Lung (tissue), 11 donors: ENCODE measurements at regions not wholly inside any gene's neighbourhood (a gene's known extent, or its start where the extent isn't known, plus 50 kb on each side); places are given as distances from the start of the nearest gene placed in this dataset.

Source experiments
- ATAC-seq: fragments of 200-7000 bp; cut with Tn5 transposase; one replicate; pipeline ENCODE4 v1.9.1; 2020; ENCODE audit warnings: moderate number of reproducible peaks; ENCODE audit not compliant: insufficient read depth, low FRiP score
- DNase-seq, 3 donors: peaks; one replicate each; pipeline ENCODE4 v3.0.0-alpha.2; 2013 to 2017
- H3K27ac ChIP-seq, 2 donors: one replicate each; pipeline ENCODE4 v1.5.1; 2013; ENCODE audit warnings: mild to moderate bottlenecking in 2 of 2, moderate library complexity in 2 of 2, control low read depth in 1 of 2, inconsistent platforms in 1 of 2, low read depth in 1 of 2, low read length in 1 of 2
- H3K27me3 ChIP-seq, 3 donors: one replicate each; pipeline ENCODE4 v1.5.1; 2013; ENCODE audit warnings: low read length in 2 of 3; ENCODE audit not compliant: control insufficient read depth in 3 of 3, insufficient read depth in 3 of 3
- H3K36me3 ChIP-seq, 4 donors: one replicate each; pipeline ENCODE4 v1.5.1; 2013; ENCODE audit warnings: low read length in 4 of 4, mild to moderate bottlenecking in 1 of 4, moderate library complexity in 1 of 4; ENCODE audit not compliant: control insufficient read depth in 4 of 4, insufficient read depth in 4 of 4
- H3K4me1 ChIP-seq, 5 donors: one replicate each; pipeline ENCODE4 v1.5.1; 2013; ENCODE audit warnings: low read length in 5 of 5, mild to moderate bottlenecking in 2 of 5, moderate library complexity in 1 of 5; ENCODE audit not compliant: control insufficient read depth in 5 of 5, insufficient read depth in 5 of 5
- H3K4me3 ChIP-seq: one replicate; pipeline ENCODE4 v1.5.1; 2013; ENCODE audit warnings: mild to moderate bottlenecking, control low read depth, moderate library complexity
- H3K9ac ChIP-seq, 2 donors: one replicate each; pipeline ENCODE4 v1.5.1; 2013; ENCODE audit warnings: low read length in 2 of 2, control low read depth in 1 of 2; ENCODE audit not compliant: insufficient read depth in 1 of 2
- H3K9me3 ChIP-seq, 4 donors: one replicate each; pipeline ENCODE4 v1.5.1; 2013; ENCODE audit warnings: low read length in 3 of 4, mild to moderate bottlenecking in 1 of 4, moderate library complexity in 1 of 4; ENCODE audit not compliant: control insufficient read depth in 4 of 4, insufficient read depth in 3 of 4
- CTCF ChIP-seq: IDR thresholded peaks from 2 replicates; pipeline ENCODE4 v1.5.1; 2012; ENCODE audit warnings: mild to moderate bottlenecking; ENCODE audit errors: control extremely low read depth, extremely low read depth
- WGBS, 2 donors: extraction: QIAGEN DNeasy Blood & Tissue Kit; methylation state at CpG; one replicate each; pipeline ENCODE4 v1.1.7; 2013; 5-methylcytosine and 5-hydroxymethylcytosine counted together
- donor health status: control.
- donor health status: control.
- donor health status: Bipolar disorder and iron deficiency.
- donor health status: healthy.
- donor health status: DM: yes; HTN: yes; CAD: no.

GRCh38 chr7:89514970-89515369 lies 639.3 kb upstream of the STEAP1 start:
- Histone ChIP-seq H3K9me3 (no peaks in the 10 kb centered on the region), H3K27me3 (no peaks in the 10 kb centered on the region), H3K4me3 (no peak overlapping the region), H3K36me3 (no peaks in the 10 kb centered on the region), H3K4me1 (no peaks in the 10 kb centered on the region), H3K27ac (no peak overlapping the region), H3K9ac (no peak overlapping the region)
- TF ChIP-seq CTCF: no peak
- ATAC-seq (no peak), DNase-seq (no peak)
- WGBS, 2 donors: 43 to 59% methylated on average over 3 of the region's 3 CpGs

GRCh38 chr7:89517815-89518214 lies 636.5 kb upstream of the STEAP1 start:
- Histone ChIP-seq H3K27me3 (no peaks in the 10 kb centered on the region), H3K27ac (no peak overlapping the region), H3K4me1 (no peaks in the 10 kb centered on the region), H3K9me3 (no peaks in the 10 kb centered on the region), H3K9ac (no peak overlapping the region), H3K4me3 (no peak overlapping the region), H3K36me3 (no peaks in the 10 kb centered on the region)
- 83 to 88% methylated on average over 1 of the region's 1 CpG for WGBS, 2 donors
- no peak for TF ChIP-seq CTCF
- DNase-seq: no peak
- no peak for ATAC-seq

DNA sequence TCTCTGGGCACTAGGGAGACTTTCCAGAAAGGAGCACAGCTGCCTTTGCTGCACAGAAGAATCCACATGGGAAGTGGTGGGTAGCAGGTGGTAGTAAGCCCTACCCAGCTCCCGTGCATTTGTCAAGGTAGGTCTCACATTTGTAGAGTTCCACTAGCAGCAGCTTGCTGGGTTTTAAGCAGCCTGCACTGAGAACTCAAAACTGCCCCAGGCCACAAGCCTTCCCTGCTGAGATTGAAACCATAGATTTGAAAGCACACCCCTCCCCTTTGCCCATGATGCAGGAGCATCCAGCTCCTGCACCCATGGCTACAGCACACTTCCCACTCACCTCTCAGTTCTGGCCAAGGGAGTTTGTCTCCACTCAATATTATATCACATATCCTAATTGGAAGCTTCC lies 604.5 kb upstream of the STEAP1 start:
- TF ChIP-seq CTCF: no peak
- ATAC-seq: no peak
- Histone ChIP-seq H3K27ac (no peak overlapping the region), H3K4me3 (no peak overlapping the region), H3K36me3 (no peaks in the 10 kb centered on the region), H3K9ac (no peak overlapping the region), H3K9me3 (no peaks in the 10 kb centered on the region), H3K4me1 (no peaks in the 10 kb centered on the region), H3K27me3 (no peaks in the 10 kb centered on the region)
- DNase-seq: no peak
- 82 to 90% methylated on average over 1 of the region's 1 CpG for WGBS, 2 donors

DNA sequence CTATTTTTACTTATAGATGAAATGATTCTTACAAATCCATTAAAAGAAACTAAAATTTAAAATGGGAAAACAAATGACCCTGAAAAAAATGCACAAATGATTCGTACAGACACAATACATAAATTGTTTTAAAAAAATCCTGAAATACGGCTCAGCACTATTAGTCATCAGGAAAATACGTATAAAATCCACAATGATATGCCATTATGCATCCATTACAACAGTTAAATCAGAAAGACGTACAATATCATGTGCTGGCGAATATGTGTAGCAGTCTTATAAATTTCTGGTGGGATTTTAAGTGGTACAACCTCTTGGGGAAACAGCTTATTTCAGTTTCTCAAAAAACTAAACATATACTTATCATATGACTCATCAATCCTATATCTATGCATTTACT lies 600.1 kb upstream of the STEAP1 start:
- Histone ChIP-seq H3K4me1 (no peaks in the 10 kb centered on the region), H3K27ac (no peak overlapping the region), H3K36me3 (no peaks in the 10 kb centered on the region), H3K27me3 (no peaks in the 10 kb centered on the region), H3K9ac (no peak overlapping the region), H3K4me3 (no peak overlapping the region), H3K9me3 (no peaks in the 10 kb centered on the region)
- no peak for TF ChIP-seq CTCF
- WGBS, 2 donors: 85% methylated on average over 5 of the region's 5 CpGs
- no peak for ATAC-seq
- DNase-seq: no peak
